GM12878 (cell line): ENCODE measurements at regions not wholly inside any gene's neighbourhood (a gene's known extent, or its start where the extent isn't known, plus 50 kb on each side); places are given as distances from the start of the nearest gene placed in this dataset.

Source experiments
- ATAC-seq: fragments of 200-7000 bp; cut with Tn5 transposase; 3 replicates; pipeline ENCODE4 v1.9.1; 2020; ENCODE audit warnings: mild to moderate bottlenecking, moderate library complexity
- BruUV-seq: library from RNA; stranded (reverse); fragments of 400-500 nt; replicated peaks from 2 replicates; lab custom pipeline; 2021; lab: Mats Ljungman, UMichigan
- CTCF ChIA-PET: fragments of 300-600 bp; sonication (Branson Sonifier 250); formaldehyde crosslinking; extraction: SDS; loops from one replicate; lab custom pipeline; 2021; ENCODE audit warnings: inconsistent platforms; lab: Yijun Ruan, JAX
- POLR2A ChIA-PET: fragments of 350-600 bp; formaldehyde crosslinking; extraction: SDS; loops from one replicate; lab custom pipeline; 2021; ENCODE audit warnings: inconsistent platforms; lab: Charles Lee
- RAD21 ChIA-PET: fragments of 300-600 bp; sonication (Branson Sonifier 250); formaldehyde crosslinking; loops from one replicate; lab custom pipeline; 2023; ENCODE audit warnings: antibody characterized with exemption; ENCODE audit not compliant: unreplicated experiment; lab: Charles Lee
- SMC1A ChIA-PET: fragments of 300-600 bp; sonication (Branson Sonifier 250); formaldehyde crosslinking; loops from one replicate; lab custom pipeline; 2023; ENCODE audit not compliant: unreplicated experiment, uncharacterized antibody; lab: Charles Lee
- DNase-seq: peaks from one replicate; pipeline ENCODE4 v3.0.0-alpha.2; 2011; ENCODE audit warnings: low read depth, low spot score
- FAIRE-seq: peaks from 3 replicates; lab custom pipeline; 2011; peaks lifted over from hg19 to GRCh38; lab: Jason Lieb, UNC
- H2AFZ ChIP-seq: 2 replicates; pipeline ENCODE4 v1.6.0; 2011; ENCODE audit warnings: low read depth, low read length, control low read depth; ENCODE audit not compliant: control insufficient read depth
- H3K27ac ChIP-seq: 2 replicates; pipeline ENCODE4 v1.5.1; 2011; ENCODE audit warnings: control low read depth; ENCODE audit not compliant: control insufficient read depth, insufficient read depth
- H3K27me3 ChIP-seq, 2 experiments: replicated peaks in 1 of 2; 2 replicates each; pipeline versions ENCODE4 v1.6.0 to v1.6.1; 2011; ENCODE audit warnings: low read length in 1 of 2; ENCODE audit not compliant: control insufficient read depth in 2 of 2, insufficient read depth in 2 of 2
- H3K36me3 ChIP-seq, 2 experiments: 2 replicates each; pipeline ENCODE4 v1.5.1; 2011; ENCODE audit warnings: low read length in 1 of 2; ENCODE audit not compliant: control insufficient read depth in 2 of 2, insufficient read depth in 2 of 2
- H3K4me1 ChIP-seq: 2 replicates; pipeline ENCODE4 v1.6.1; 2011; ENCODE audit warnings: mild to moderate bottlenecking, low read length, moderate library complexity, mixed read lengths; ENCODE audit not compliant: control insufficient read depth, insufficient read depth
- H3K4me2 ChIP-seq: 2 replicates; pipeline ENCODE4 v1.6.0; 2011; ENCODE audit warnings: control low read depth; ENCODE audit not compliant: control insufficient read depth, insufficient read depth
- H3K4me3 ChIP-seq: fragments of 200-600 bp; sonication (generic); 2 replicates; pipeline ENCODE4 v1.5.1; 2016
- H3K79me2 ChIP-seq: 2 replicates; pipeline ENCODE4 v1.6.0; 2011; ENCODE audit warnings: low read length; ENCODE audit not compliant: control insufficient read depth, insufficient read depth
- H3K9ac ChIP-seq: 2 replicates; pipeline ENCODE4 v1.8.0; 2011; ENCODE audit warnings: low read length, control low read depth, mixed read lengths; ENCODE audit not compliant: control insufficient read depth, insufficient read depth
- H3K9me3 ChIP-seq: replicated peaks from 3 replicates; pipeline ENCODE4 v1.5.1; 2011; ENCODE audit warnings: mild to moderate bottlenecking, low read length; ENCODE audit not compliant: control insufficient read depth, insufficient read depth
- H4K20me1 ChIP-seq: 2 replicates; pipeline ENCODE4 v1.6.0; 2011; ENCODE audit not compliant: control insufficient read depth, insufficient read depth
- BCL11A ChIP-seq: IDR thresholded peaks from 2 replicates; pipeline ENCODE4 v1.6.1; 2011; ENCODE audit warnings: low read depth, low read length
- CHD1 ChIP-seq: IDR thresholded peaks from 2 replicates; pipeline ENCODE4 v1.6.1; 2012; ENCODE audit warnings: low read depth, low read length, improper control_type of control experiment
- CUX1 ChIP-seq: IDR thresholded peaks from 2 replicates; pipeline ENCODE4 v1.6.1; 2012; ENCODE audit warnings: improper control_type of control experiment, low read depth, low read length; ENCODE audit not compliant: insufficient replicate concordance
- FOXM1 ChIP-seq: IDR thresholded peaks from 2 replicates; pipeline ENCODE4 v1.6.1; 2012; ENCODE audit warnings: low read depth, mild to moderate bottlenecking, inconsistent platforms, low read length, moderate library complexity
- GATAD2B ChIP-seq: fragments of 450-650 bp; conservative IDR thresholded peaks from 2 replicates; pipeline ENCODE4 v1.6.1; 2017; ENCODE audit warnings: low read depth, mild to moderate bottlenecking, moderate library complexity
- HSF1 ChIP-seq: fragments of 150-350 bp; IDR thresholded peaks from 2 replicates; pipeline ENCODE4 v1.6.1; 2014; ENCODE audit warnings: mild to moderate bottlenecking, low read depth, low read length
- IRF4 ChIP-seq: IDR thresholded peaks from 2 replicates; pipeline ENCODE4 v1.6.1; 2011; ENCODE audit warnings: low read depth, low read length
- NR2C2 ChIP-seq: IDR thresholded peaks from 2 replicates; pipeline ENCODE4 v1.6.1; 2011; ENCODE audit warnings: borderline replicate concordance, low read depth; ENCODE audit not compliant: control insufficient read depth, insufficient read length
- NRF1 ChIP-seq: conservative IDR thresholded peaks from 2 replicates; pipeline ENCODE4 v1.6.1; 2011; ENCODE audit warnings: mild to moderate bottlenecking, low read depth, low read length, improper control_type of control experiment
- PAX8 ChIP-seq: fragments of 450-650 bp; IDR thresholded peaks from 2 replicates; pipeline ENCODE4 v1.6.1; 2017; ENCODE audit warnings: mild to moderate bottlenecking, moderate library complexity
- RCOR1 ChIP-seq: conservative IDR thresholded peaks from 2 replicates; pipeline ENCODE4 v1.6.1; 2012; ENCODE audit warnings: low read depth, low read length, improper control_type of control experiment
- RFX5 ChIP-seq: IDR thresholded peaks from 2 replicates; pipeline ENCODE4 v1.6.1; 2011; ENCODE audit warnings: low read depth, low read length, improper control_type of control experiment
- TCF3 ChIP-seq: IDR thresholded peaks from 2 replicates; pipeline ENCODE4 v1.6.1; 2012; ENCODE audit warnings: low read depth, mild to moderate bottlenecking, low read length, borderline replicate concordance; ENCODE audit not compliant: insufficient read depth
- ZBTB4 ChIP-seq: fragments of 450-650 bp; formaldehyde crosslinking; IDR thresholded peaks from 2 replicates; pipeline ENCODE4 v1.4.0; 2022; ENCODE audit warnings: mild to moderate bottlenecking, moderate library complexity
- ZNF274 ChIP-seq: IDR thresholded peaks from one replicate; pipeline ENCODE4 v1.8.0; 2011; ENCODE audit not compliant: insufficient read length, insufficient read depth
- ZNF384 ChIP-seq: IDR thresholded peaks from 2 replicates; pipeline ENCODE4 v1.6.1; 2012; ENCODE audit warnings: low read depth, mild to moderate bottlenecking, low read length, improper control_type of control experiment, borderline replicate concordance
- in situ Hi-C: fragments of 300-500 bp; cut with MboI; formaldehyde crosslinking; loops from 9 replicates; pipeline ENCODE4 v1.14.3; 2018; ENCODE audit warnings: mixed read lengths
- intact Hi-C: fragments of 100-400 bp; cut with micrococcal nuclease; formaldehyde crosslinking; loops from one replicate; pipeline ENCODE4 v1.14.2; 2022; ENCODE audit not compliant: unreplicated experiment

- ChIA-PET RAD21 (no interaction called here), CTCF (interaction anchor here (0.7 kb wide), 1 partner anchor 503 kb away, joined by 3 read pairs; no protein-coding TSS in a partner anchor), SMC1A (interaction anchor here (1.6 kb wide), 1 partner anchor 16 kb away, joined by 3 read pairs; no protein-coding TSS in a partner anchor), POLR2A (no interaction called here)
- no peak overlapping the region for H3K27ac ChIP-seq
- BruUV-seq: no TSS peak
- no peak for ATAC-seq
- H4K20me1 ChIP-seq: no peaks in the 10 kb centered on the region
- H2AFZ ChIP-seq: no peak overlapping the region
- no peak overlapping the region for H3K9ac ChIP-seq
- no peak for TF ChIP-seq GATAD2B
- TF ChIP-seq CUX1: no peak
- TF ChIP-seq RFX5: no peak
- no peak for TF ChIP-seq TCF3
- TF ChIP-seq NRF1: no peak
- TF ChIP-seq ZNF274: no peak
- TF ChIP-seq ZNF384: no peak
- TF ChIP-seq FOXM1: no peak
- no peak for TF ChIP-seq ZBTB4 (CRISPR knock-in tag)
- TF ChIP-seq PAX8: no peak
- TF ChIP-seq CHD1: no peak
- no peak for TF ChIP-seq RCOR1
- TF ChIP-seq NR2C2: no peak
- no peak for TF ChIP-seq BCL11A
- TF ChIP-seq HSF1: no peak
- TF ChIP-seq IRF4: no peak
- FAIRE-seq: no peak
- no peaks in the 10 kb centered on the region; the same call in 2 of the 3 replicates for H3K9me3 ChIP-seq
- no peaks in the 10 kb centered on the region for H3K36me3 ChIP-seq
- H3K4me2 ChIP-seq: no peak overlapping the region
- no peaks in the 10 kb centered on the region for H3K27me3 ChIP-seq
- intact Hi-C loops: no loop called here
- in situ Hi-C loops: no loop called here
- H3K79me2 ChIP-seq: no peaks in the 10 kb centered on the region
- H3K4me1 ChIP-seq: no peaks in the 10 kb centered on the region
- DNase-seq: no peak
- H3K4me3 ChIP-seq: no peak overlapping the region
Observed at GRCh38 chr3:168362156-168362555, 266.4 kb upstream of the GOLIM4 start.
